GM21737 (cell line): ENCODE measurements at regions not wholly inside any gene's neighbourhood (a gene's known extent, or its start where the extent isn't known, plus 50 kb on each side); places are given as distances from the start of the nearest gene placed in this dataset.
"Not testable (repeated sequence)": the region's sequence is repeated elsewhere in the genome, so short reads cannot be mapped to it uniquely, and the experiment has no call there.

Experiments used
- ATAC-seq: cut with Tn5 transposase; IDR thresholded peaks from one replicate; pipeline ENCODE4 v1.9.1; 2021; ENCODE audit warnings: mild to moderate bottlenecking, moderate library complexity; ENCODE audit not compliant: unreplicated experiment

- no peak for ATAC-seq
These were observed 420.3 kb downstream of the RSL24D1 start for GRCh38 chr15:54776410-54776809.

GRCh38 chr15:54772663-54773062 lies 424.1 kb downstream of the RSL24D1 start:
- ATAC-seq = no peak

DNA sequence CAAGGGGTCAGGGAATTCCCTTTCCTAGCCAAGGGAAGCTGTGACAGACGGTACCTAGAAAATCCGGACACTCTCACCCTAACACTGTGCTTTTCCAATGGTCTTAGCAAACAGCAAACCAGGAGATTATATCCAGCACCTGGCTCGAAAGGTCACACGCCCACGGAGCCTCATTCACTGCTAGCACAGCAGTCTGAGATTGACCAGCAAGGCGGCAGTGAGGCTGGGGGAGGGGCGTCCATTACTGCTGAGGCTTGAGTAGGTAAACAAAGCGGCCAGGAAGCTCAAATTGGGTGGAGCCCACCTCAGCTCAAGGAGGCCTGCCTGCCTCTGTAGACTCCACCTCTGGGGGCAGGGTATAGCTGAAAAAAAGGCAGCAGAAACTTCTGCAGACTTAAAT lies 447.3 kb downstream of the RSL24D1 start:
- ATAC-seq = not testable (repeated sequence)

- ATAC-seq = no peak
These were observed 474.3 kb downstream of the RSL24D1 start for GRCh38 chr15:54722342-54722986.

DNA sequence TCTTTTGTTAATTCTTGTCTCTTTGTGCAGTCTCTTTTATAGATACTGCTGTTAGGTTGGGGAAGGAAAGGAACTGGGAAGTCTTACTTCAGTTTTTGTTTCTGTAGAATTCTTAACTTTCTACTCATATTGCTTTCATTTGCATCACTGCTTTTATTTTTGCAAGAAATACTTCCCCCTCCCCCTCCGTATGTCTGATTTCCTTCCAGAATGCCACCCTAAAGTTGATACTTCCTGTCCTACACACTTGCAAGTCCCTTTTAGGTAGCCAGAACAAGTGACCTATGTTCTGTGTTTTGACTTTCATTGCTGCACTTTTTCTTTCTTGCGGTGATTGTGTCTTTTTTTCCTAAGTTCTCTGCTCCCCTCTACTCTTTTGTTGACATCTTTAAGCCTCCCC lies 477.4 kb downstream of the RSL24D1 start:
- no peak for ATAC-seq

GRCh38 chr15:54707805-54708752 lies 488.7 kb downstream of the RSL24D1 start:
- no peak for ATAC-seq

DNA sequence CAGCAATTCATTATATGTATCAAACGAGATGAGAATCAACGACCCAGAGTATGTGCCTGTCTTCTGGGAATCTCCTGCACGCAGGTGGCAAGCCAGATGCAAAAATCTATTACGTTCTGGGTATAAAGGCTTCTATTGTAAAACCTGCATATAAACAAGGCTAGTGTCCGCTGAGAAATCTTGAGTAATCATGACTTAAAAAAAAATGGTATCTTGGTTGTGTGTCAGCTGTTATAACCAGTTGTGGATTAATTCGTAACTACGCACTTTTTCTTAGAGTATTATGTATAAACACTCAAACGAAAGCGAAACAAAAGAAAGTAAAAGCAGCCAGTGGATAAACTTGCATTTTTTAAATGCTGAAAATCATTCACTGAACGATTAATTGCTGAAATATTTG lies 509.1 kb downstream of the RSL24D1 start:
- no peak for ATAC-seq
